ENCODE measurements at regions not wholly inside any gene's neighbourhood (a gene's known extent, or its start where the extent isn't known, plus 50 kb on each side); places are given as distances from the start of the nearest gene placed in this dataset.

DNA sequence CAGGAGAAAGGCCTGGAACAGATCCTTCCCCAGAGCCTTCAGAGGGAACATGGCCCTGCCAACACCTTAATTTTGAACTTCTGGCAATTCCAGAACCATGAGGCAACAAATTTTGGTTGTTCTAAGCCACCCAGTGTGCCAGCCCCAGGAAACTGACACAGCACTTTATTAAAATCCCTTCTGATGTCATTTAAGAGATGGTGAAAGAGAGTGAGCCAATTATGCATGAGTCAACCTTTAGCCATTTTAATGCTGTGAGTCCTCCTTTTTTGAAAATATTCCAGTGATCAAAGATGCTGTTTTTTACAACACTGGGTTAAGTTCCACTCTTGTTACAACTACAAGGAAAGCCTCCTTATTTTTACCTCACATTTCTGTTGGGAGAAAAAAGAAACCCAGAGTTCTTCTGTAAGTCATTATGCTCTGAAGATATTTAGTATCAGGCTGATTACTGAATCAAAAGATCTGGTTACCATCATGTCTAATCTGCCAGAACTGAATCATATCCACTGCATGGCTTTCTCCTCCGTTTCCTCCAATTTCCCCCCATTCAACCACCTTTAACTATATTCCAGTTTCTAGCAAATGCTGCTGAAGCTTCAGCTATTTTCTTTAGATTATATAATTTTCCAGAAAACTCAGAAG is 235.4 kb downstream of the TXNL1 start:
- DNase-seq: peak in 1 of 7 donors; percentile 16
- H3K27me3 ChIP-seq: no peaks in the 10 kb centered on the region
- H3K36me3 ChIP-seq (replicated peaks in 1 of 2): no peaks in the 10 kb centered on the region
- H3K27ac ChIP-seq: no peak overlapping the region
- intact Hi-C loops (cut with DNase I): no loop called here
- H3K4me1 ChIP-seq (replicated peaks in 1 of 2): no peaks in the 10 kb centered on the region
- TF ChIP-seq POLR2A (IDR thresholded peaks at IDR 0.05) (no peak), CTCF (IDR thresholded peaks at IDR 0.05) (no peak)
- 65 to 80% (median 69%) methylated on average over 1 of the region's 1 CpG for WGBS, 4 donors
- H3K9me3 ChIP-seq (replicated peaks in 1 of 3): no peaks in the 10 kb centered on the region
- no peak overlapping the region for H3K4me3 ChIP-seq

GRCh38 chr18:56393870-56394269 is 244.5 kb downstream of the TXNL1 start:
- DNase-seq: no peak
- H3K4me1 ChIP-seq (replicated peaks in 1 of 2): no peaks in the 10 kb centered on the region
- intact Hi-C loops (cut with DNase I): no loop called here
- H3K36me3 ChIP-seq (replicated peaks in 1 of 2): no peaks in the 10 kb centered on the region
- no peak overlapping the region for H3K4me3 ChIP-seq
- TF ChIP-seq CTCF (IDR thresholded peaks at IDR 0.05) (no peak), POLR2A (IDR thresholded peaks at IDR 0.05) (no peak)
- H3K27me3 ChIP-seq: no peaks in the 10 kb centered on the region
- WGBS, 4 donors: 76 to 93% (median 89%) methylated on average over 3 of the region's 3 CpGs
- H3K27ac ChIP-seq: no peak overlapping the region
- H3K9me3 ChIP-seq (replicated peaks in 1 of 3): no peaks in the 10 kb centered on the region

DNA sequence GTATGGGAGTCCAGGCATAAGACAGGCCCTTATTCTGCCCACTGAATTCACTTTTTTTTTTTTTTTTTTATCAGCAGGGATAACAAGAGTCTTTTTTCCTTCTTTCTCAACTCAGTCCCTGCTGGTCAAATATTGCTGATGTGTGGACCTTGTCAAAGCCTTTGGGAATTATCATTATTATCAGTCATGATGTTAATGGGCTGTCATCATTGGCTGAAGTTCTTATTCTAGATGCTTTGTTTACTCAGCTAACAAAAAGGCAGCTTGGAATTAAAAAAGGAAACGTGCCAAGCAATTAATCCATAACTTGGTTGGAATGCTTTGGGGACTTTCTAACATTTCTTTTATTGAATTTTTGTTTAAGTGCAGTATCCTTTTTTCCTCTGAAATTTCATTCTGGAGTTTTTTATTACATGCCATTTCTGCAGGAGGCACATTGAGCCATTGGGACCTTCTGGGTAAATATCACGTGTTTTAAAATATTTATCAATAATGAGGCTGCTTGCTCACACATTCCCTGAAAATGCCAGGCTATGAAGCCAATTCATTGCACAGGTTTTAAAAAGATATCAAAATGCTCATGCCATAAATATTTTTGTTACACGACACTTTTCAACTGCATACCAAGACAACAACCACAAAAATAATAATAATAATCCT is 246.3 kb downstream of the TXNL1 start:
- H3K27me3 ChIP-seq: no peaks in the 10 kb centered on the region
- H3K4me3 ChIP-seq: no peak overlapping the region
- no peak for TF ChIP-seq CTCF (IDR thresholded peaks at IDR 0.05)
- no peak for TF ChIP-seq POLR2A (IDR thresholded peaks at IDR 0.05)
- 59 to 64% (median 62%) methylated on average over 3 of the region's 3 CpGs for WGBS, 4 donors
- H3K36me3 ChIP-seq (replicated peaks in 1 of 2): no peaks in the 10 kb centered on the region
- no peaks in the 10 kb centered on the region for H3K4me1 ChIP-seq (replicated peaks in 1 of 2)
- DNase-seq: no peak
- intact Hi-C loops (cut with DNase I): no loop called here
- no peak overlapping the region for H3K27ac ChIP-seq
- H3K9me3 ChIP-seq (replicated peaks in 1 of 3): no peaks in the 10 kb centered on the region

GRCh38 chr18:56390626-56391025 is 247.8 kb downstream of the TXNL1 start:
- Histone ChIP-seq H3K4me1 (replicated peaks in 1 of 2) (no peaks in the 10 kb centered on the region), H3K4me3 (no peak overlapping the region), H3K9me3 (replicated peaks in 1 of 3) (no peaks in the 10 kb centered on the region), H3K27ac (no peak overlapping the region), H3K36me3 (replicated peaks in 1 of 2) (no peaks in the 10 kb centered on the region), H3K27me3 (no peaks in the 10 kb centered on the region)
- WGBS, 4 donors: 80 to 87% (median 81%) methylated on average over 3 of the region's 3 CpGs
- no peak for DNase-seq
- intact Hi-C loops (cut with DNase I): no loop called here
- TF ChIP-seq POLR2A (IDR thresholded peaks at IDR 0.05) (no peak), CTCF (IDR thresholded peaks at IDR 0.05) (no peak)
